ENCODE measurements at regions not wholly inside any gene's neighbourhood (a gene's known extent, or its start where the extent isn't known, plus 50 kb on each side); places are given as distances from the start of the nearest gene placed in this dataset.
"Not testable (repeated sequence)": the region's sequence is repeated elsewhere in the genome, so short reads cannot be mapped to it uniquely, and the experiment has no call there.

DNA sequence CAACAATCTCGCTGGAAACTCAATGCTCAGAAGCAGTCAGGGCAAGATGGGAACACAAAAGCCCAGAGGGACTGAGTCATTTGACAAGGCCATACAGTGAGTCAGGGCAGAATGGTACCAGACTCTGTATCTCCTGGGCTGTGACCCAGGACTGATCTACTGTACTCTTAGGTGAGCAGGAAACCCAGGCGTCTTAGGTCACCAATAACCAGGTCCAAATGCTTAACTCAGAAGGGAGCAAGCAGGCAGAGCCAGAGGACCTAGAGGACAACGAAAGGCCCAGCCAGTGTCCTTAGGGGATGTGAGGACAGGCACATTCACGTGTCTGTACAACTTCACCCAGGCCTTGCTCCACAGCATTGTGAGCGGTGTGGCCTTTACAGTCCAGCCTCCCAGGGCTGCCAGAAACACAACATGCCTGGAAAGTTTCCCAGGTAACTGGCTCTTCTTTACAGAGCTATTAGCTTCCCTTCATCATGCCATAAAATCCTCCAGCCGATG is 69.9 kb downstream of the ARL6IP4 start:
- Histone ChIP-seq H2AFZ (no peak overlapping the region), H3K9ac (no peak overlapping the region)
- TF ChIP-seq, protein P1, sequence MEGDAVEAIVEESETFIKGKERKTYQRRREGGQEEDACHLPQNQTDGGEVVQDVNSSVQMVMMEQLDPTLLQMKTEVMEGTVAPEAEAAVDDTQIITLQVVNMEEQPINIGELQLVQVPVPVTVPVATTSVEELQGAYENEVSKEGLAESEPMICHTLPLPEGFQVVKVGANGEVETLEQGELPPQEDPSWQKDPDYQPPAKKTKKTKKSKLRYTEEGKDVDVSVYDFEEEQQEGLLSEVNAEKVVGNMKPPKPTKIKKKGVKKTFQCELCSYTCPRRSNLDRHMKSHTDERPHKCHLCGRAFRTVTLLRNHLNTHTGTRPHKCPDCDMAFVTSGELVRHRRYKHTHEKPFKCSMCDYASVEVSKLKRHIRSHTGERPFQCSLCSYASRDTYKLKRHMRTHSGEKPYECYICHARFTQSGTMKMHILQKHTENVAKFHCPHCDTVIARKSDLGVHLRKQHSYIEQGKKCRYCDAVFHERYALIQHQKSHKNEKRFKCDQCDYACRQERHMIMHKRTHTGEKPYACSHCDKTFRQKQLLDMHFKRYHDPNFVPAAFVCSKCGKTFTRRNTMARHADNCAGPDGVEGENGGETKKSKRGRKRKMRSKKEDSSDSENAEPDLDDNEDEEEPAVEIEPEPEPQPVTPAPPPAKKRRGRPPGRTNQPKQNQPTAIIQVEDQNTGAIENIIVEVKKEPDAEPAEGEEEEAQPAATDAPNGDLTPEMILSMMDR (IDR thresholded peaks at IDR 0.05) = no peak

DNA sequence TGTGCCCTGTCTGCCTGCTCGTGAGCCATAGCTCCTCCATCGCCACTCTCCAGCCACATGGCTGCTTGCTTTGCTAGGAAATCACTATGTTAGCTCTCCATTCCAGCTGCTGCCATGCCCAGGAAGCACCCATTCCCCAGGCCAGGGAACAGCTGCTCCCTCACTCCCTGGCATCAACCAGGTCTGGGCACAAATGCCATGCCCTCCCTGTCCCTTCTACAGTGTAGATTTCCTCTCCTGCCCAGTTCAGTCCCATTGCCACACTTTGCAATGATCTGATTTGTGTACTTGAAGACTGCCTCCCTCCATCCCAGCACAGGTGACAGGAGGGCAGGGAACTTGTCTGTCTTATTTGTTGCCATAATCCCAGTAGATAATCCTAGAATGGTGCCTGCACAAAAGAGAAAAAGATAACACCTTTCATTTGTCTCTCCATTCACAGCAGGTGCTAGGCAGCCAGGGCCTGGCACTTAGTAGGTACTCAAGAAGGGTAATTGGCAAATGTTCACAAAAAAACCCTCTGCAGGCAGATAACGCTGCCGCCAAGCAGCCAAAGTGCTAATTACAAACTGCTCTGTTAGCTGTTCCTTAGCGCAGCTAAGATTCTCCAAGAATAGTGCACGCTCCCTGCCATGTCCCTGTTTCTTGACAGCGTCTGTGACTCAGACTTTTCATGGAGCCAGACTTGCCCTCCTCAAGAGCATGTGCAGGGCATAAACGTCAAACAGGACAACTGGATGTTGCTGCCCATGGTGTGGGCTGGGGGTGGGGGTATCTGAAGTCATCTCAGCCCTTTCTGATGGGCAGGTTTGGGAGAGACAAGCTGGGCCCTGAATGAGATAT is 69.1 kb downstream of the ARL6IP4 start:
- Histone ChIP-seq H3K9me3 (ENCODE audit: control insufficient read depth, low read length) (no peaks in the 10 kb centered on the region), H3K9ac (no peak overlapping the region), H2AFZ (no peak overlapping the region), H3K36me3 (ENCODE audit: control insufficient read depth, insufficient read depth, low read length) (no peaks in the 10 kb centered on the region), H3K4me2 (ENCODE audit: low read length) (no peak overlapping the region), H3K79me2 (peaks cover 7% of the 10 kb centered on the region), H3K27me3 (ENCODE audit: control insufficient read depth, insufficient read depth, low read length) (no peaks in the 10 kb centered on the region), H3K4me1 (no peaks in the 10 kb centered on the region), H3K4me3 (ENCODE audit: low read depth, low read length) (no peak overlapping the region), H3K27ac (no peak overlapping the region)
- TF ChIP-seq, protein P1 (IDR thresholded peaks at IDR 0.05) = no peak

More for the DNA sequence above, 69.9 kb downstream of the ARL6IP4 start:
- Histone ChIP-seq H3K4me3 (ENCODE audit: low read depth, low read length) (no peak overlapping the region), H3K9me3 (ENCODE audit: control insufficient read depth, low read length) (no peaks in the 10 kb centered on the region), H3K27me3 (ENCODE audit: control insufficient read depth, insufficient read depth, low read length) (no peaks in the 10 kb centered on the region), H3K27ac (no peak overlapping the region), H3K4me1 (no peaks in the 10 kb centered on the region), H3K36me3 (ENCODE audit: control insufficient read depth, insufficient read depth, low read length) (no peaks in the 10 kb centered on the region), H3K4me2 (ENCODE audit: low read length) (no peak overlapping the region), H3K79me2 (peaks cover 7% of the 10 kb centered on the region)

DNA sequence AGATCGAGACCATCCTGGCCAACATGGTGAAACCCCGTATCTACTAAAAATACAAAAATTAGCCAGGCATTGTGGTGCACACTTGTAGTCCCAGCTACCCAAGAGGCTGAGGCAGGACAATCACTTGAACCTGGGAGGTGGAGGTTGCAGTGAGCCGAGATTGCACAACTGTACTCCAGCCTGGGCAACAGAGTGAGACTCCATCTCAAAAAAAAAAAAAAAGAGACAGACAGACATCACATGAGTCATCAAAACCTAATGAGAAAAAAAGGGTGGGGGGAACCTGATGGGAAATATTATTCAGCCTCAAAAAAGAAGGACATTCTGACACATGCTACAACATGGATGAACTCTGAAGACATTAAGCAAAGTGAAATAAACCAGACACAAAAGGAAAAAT is 67.4 kb downstream of the ARL6IP4 start:
- H3K9ac ChIP-seq; H3K27me3 ChIP-seq (ENCODE audit: control insufficient read depth, insufficient read depth, low read length); H2AFZ ChIP-seq; H3K27ac ChIP-seq; H3K4me3 ChIP-seq (ENCODE audit: low read depth, low read length); H3K4me2 ChIP-seq (ENCODE audit: low read length); H3K36me3 ChIP-seq (ENCODE audit: control insufficient read depth, insufficient read depth, low read length); H3K4me1 ChIP-seq; H3K9me3 ChIP-seq (ENCODE audit: control insufficient read depth, low read length): not testable (repeated sequence)
- peaks cover 11% of the 10 kb centered on the region for H3K79me2 ChIP-seq

DNA sequence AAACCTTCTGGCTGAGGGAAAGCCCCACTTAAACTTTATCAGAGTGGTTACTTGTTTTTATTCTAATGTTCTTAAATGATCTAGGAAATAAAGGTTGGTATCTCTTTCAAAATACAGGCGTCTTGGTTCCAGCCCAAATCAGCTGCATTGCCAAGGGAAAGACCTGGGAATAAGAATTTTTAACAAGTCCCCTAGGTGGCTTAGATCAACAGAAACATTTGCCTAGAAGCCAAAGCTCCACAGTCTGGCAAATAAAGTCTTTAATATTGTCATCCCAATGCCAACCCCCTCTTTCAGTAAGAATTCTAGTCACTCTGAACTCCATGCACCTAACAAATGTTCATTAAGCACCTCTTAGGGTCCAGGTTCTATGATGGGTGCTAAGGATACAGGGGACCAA is 66.8 kb downstream of the ARL6IP4 start:
- Histone ChIP-seq H3K79me2 (peaks cover 13% of the 10 kb centered on the region), H3K9ac (no peak overlapping the region), H3K36me3 (ENCODE audit: control insufficient read depth, insufficient read depth, low read length) (no peaks in the 10 kb centered on the region), H3K4me3 (ENCODE audit: low read depth, low read length) (no peak overlapping the region), H3K9me3 (ENCODE audit: control insufficient read depth, low read length) (no peaks in the 10 kb centered on the region), H2AFZ (no peak overlapping the region), H3K4me1 (no peaks in the 10 kb centered on the region), H3K27ac (no peak overlapping the region), H3K27me3 (ENCODE audit: control insufficient read depth, insufficient read depth, low read length) (no peaks in the 10 kb centered on the region), H3K4me2 (ENCODE audit: low read length) (no peak overlapping the region)
- TF ChIP-seq, protein P1 (IDR thresholded peaks at IDR 0.05) = no peak

DNA sequence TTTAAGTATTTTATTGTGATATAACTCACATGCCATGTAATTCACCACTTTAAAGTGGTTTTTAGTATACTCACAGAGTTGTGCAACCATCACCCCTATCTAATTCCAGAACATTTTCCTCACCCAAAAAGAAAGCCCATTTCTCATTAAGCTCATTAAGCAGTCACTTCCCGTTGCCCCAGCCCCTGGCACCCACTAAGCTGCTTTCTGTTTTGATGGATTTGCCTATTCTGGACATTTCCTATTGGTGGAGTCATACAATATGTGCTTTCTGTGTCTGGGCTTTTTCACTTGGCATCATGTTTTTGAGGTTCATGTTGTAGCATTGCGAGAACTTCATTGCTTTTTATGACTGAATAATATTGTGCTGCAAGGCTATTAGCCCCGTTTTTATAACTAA is 66.0 kb downstream of the ARL6IP4 start:
- TF ChIP-seq, protein P1 (IDR thresholded peaks at IDR 0.05) = no peak
- no peaks in the 10 kb centered on the region for H3K36me3 ChIP-seq (ENCODE audit: control insufficient read depth, insufficient read depth, low read length)
- peaks cover 20% of the 10 kb centered on the region for H3K79me2 ChIP-seq
- no peak overlapping the region for H3K9ac ChIP-seq
- no peaks in the 10 kb centered on the region for H3K27me3 ChIP-seq (ENCODE audit: control insufficient read depth, insufficient read depth, low read length)
- H3K9me3 ChIP-seq (ENCODE audit: control insufficient read depth, low read length) = no peaks in the 10 kb centered on the region
- H2AFZ ChIP-seq = no peak overlapping the region
- H3K4me3 ChIP-seq (ENCODE audit: low read depth, low read length) = no peak overlapping the region
- H3K27ac ChIP-seq = no peak overlapping the region
- no peaks in the 10 kb centered on the region for H3K4me1 ChIP-seq
- no peak overlapping the region for H3K4me2 ChIP-seq (ENCODE audit: low read length)

Measured in parathyroid adenoma (tissue), 2 donors.